Kidney epithelial cell (primary cell): ENCODE measurements at regions not wholly inside any gene's neighbourhood (a gene's known extent, or its start where the extent isn't known, plus 50 kb on each side); places are given as distances from the start of the nearest gene placed in this dataset.

ENCODE experiments used
- DNase-seq: peaks from one replicate; pipeline ENCODE4 v3.0.0-alpha.2; 2010; ENCODE audit warnings: low read depth
- H3K27me3 ChIP-seq: 2 replicates; pipeline ENCODE4 v1.6.0; 2011; ENCODE audit warnings: low read length; ENCODE audit not compliant: control insufficient read depth, insufficient read depth
- H3K36me3 ChIP-seq: 2 replicates; pipeline ENCODE4 v1.5.1; 2011; ENCODE audit warnings: low read length; ENCODE audit not compliant: control insufficient read depth, insufficient read depth
- H3K4me3 ChIP-seq: 2 replicates; pipeline ENCODE4 v1.5.1; 2011; ENCODE audit warnings: low read depth, mild to moderate bottlenecking, control low read depth, low read length
- CTCF ChIP-seq: IDR thresholded peaks from 2 replicates; pipeline ENCODE4 v1.5.1; 2011; ENCODE audit warnings: mild to moderate bottlenecking, moderate library complexity, low read length, control low read depth, inconsistent platforms; ENCODE audit not compliant: insufficient read depth, poor library complexity, severe bottlenecking

DNA sequence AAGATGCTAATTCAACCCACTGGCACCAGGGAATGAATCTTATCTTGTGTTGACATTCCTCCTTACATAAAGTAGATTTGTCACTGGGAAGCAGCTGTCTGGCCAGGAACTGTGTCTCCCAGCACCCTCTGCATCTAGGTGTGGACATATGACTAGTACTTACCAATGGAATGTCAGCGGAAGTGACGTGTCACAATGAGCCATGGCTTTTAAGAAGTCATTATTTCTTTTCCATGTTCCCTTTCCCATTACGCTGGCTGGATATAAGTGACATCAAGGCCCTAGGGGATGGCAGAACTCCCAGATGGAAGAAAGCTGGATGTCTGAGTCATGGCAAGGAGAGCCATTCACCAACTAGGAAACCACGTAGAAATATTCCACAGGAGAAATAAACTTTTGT, 84.7 kb upstream of the MAST4 start:
- no peaks in the 10 kb centered on the region for H3K36me3 ChIP-seq
- no peaks in the 10 kb centered on the region for H3K27me3 ChIP-seq
- no peak for TF ChIP-seq CTCF
- no peak overlapping the region for H3K4me3 ChIP-seq
- DNase-seq: no peak

GRCh38 chr5:66513130-66513529, 83.1 kb upstream of the MAST4 start:
- no peak for DNase-seq
- no peak for TF ChIP-seq CTCF
- Histone ChIP-seq H3K4me3 (no peak overlapping the region), H3K27me3 (no peaks in the 10 kb centered on the region), H3K36me3 (no peaks in the 10 kb centered on the region)

GRCh38 chr5:66515209-66515608, 81.0 kb upstream of the MAST4 start:
- no peak for TF ChIP-seq CTCF
- Histone ChIP-seq H3K27me3 (no peaks in the 10 kb centered on the region), H3K4me3 (no peak overlapping the region), H3K36me3 (no peaks in the 10 kb centered on the region)
- DNase-seq: no peak

DNA sequence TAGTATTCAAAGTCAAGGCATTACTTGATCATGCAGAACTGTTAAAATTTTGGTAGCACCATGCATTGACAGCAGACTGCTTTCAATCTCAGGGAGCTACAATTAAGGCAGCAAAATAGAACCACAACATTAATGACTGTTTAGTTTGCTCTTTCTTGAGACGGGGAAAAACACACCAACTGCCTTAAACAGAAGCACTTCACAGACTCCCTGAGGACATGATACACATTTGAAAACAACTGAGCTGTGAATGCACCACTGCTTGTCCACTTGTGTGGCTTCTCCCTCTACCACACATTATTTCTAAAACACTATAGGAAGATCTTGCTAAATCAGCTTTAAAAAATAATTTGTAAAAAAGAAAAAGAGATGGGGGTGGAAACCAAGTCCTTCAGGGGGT, 79.6 kb upstream of the MAST4 start:
- H3K4me3 ChIP-seq: no peak overlapping the region
- no peaks in the 10 kb centered on the region for H3K36me3 ChIP-seq
- no peaks in the 10 kb centered on the region for H3K27me3 ChIP-seq
- DNase-seq: no peak
- TF ChIP-seq CTCF: no peak

DNA sequence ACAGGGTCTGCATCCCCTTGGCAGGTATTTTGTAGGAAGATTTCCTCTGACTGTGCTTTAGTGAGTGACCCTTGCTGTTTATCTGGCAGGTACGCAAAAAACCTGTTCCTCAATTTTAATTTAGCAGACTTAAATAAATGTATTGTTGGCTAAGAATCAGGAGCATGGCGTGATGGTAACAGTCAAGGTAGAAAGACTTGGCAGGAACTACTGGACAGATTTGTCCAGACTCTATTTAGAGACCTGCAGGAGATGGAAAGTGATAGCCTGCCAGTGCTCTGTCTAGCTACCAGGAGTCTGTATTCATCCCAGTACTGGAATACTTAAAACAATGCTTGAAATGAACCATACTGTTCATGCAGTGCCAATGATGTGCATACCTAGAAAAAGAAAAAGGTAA, 78.8 kb upstream of the MAST4 start:
- H3K27me3 ChIP-seq: no peaks in the 10 kb centered on the region
- H3K36me3 ChIP-seq: no peaks in the 10 kb centered on the region
- TF ChIP-seq CTCF: no peak
- H3K4me3 ChIP-seq: no peak overlapping the region
- no peak for DNase-seq

GRCh38 chr5:66518052-66518451, 78.1 kb upstream of the MAST4 start:
- TF ChIP-seq CTCF: no peak
- Histone ChIP-seq H3K27me3 (no peaks in the 10 kb centered on the region), H3K4me3 (no peak overlapping the region), H3K36me3 (no peaks in the 10 kb centered on the region)
- DNase-seq: no peak
